Heart right ventricle (tissue), 16 donors: ENCODE measurements at regions not wholly inside any gene's neighbourhood (a gene's known extent, or its start where the extent isn't known, plus 50 kb on each side); places are given as distances from the start of the nearest gene placed in this dataset.

Experiments
- ATAC-seq, 8 donors: fragments of 200-7000 bp; cut with Tn5 transposase; one replicate each; pipeline ENCODE4 v1.9.1; 2020; ENCODE audit warnings: mild to moderate bottlenecking in 8 of 8, moderate library complexity in 8 of 8, moderate number of reproducible peaks in 1 of 8
- DNase-seq, 2 donors: peaks; one replicate each; pipeline ENCODE4 v3.0.0-alpha.2; 2020
- H3K27ac ChIP-seq, 10 donors: fragments of 200-600 bp; sonication (generic) in 2 of 10; one replicate each; pipeline versions ENCODE4 v1.5.0 to v1.8.0; 2020 to 2022; ENCODE audit warnings: mild to moderate bottlenecking in 3 of 10
- H3K27me3 ChIP-seq, 7 donors: fragments of 200-600 bp; one replicate each; pipeline ENCODE4 v1.8.0; 2021 to 2022; ENCODE audit warnings: mild to moderate bottlenecking in 2 of 7
- H3K36me3 ChIP-seq, 9 donors: fragments of 200-600 bp; sonication (generic) in 1 of 9; one replicate each; pipeline versions ENCODE4 v1.5.0 to v1.8.0; 2020 to 2022; ENCODE audit warnings: mild to moderate bottlenecking in 2 of 9
- H3K4me1 ChIP-seq, 9 donors: fragments of 200-600 bp; sonication (generic) in 1 of 9; one replicate each; pipeline versions ENCODE4 v1.5.0 to v1.8.0; 2020 to 2022; ENCODE audit warnings: mild to moderate bottlenecking in 4 of 9
- H3K4me3 ChIP-seq, 10 donors: fragments of 200-600 bp; sonication (generic) in 2 of 10; one replicate each; pipeline versions ENCODE4 v1.5.0 to v1.8.0; 2020 to 2022; ENCODE audit warnings: mild to moderate bottlenecking in 7 of 10, moderate library complexity in 2 of 10
- H3K9me3 ChIP-seq, 11 donors: fragments of 200-600 bp in 10 of 11; sonication (generic) in 2 of 11; one replicate each; pipeline versions ENCODE4 v1.5.0 to v1.8.0; 2013 to 2022; ENCODE audit warnings: mild to moderate bottlenecking in 2 of 11, control low read depth in 1 of 11, moderate library complexity in 1 of 11
- CTCF ChIP-seq, 9 donors: fragments of 200-600 bp; sonication (generic) in 2 of 9; IDR thresholded peaks; one replicate each; pipeline versions ENCODE4 v1.5.0 to v1.8.0; 2021 to 2022; ENCODE audit warnings: antibody characterized with exemption in 9 of 9, mild to moderate bottlenecking in 5 of 9, moderate library complexity in 1 of 9
- WGBS, 2 donors: extraction: QIAGEN DNeasy Blood & Tissue Kit; methylation state at CpG; one replicate each; pipeline ENCODE4 v1.1.7; 2013; ENCODE audit warnings: inconsistent platforms in 1 of 2; 5-methylcytosine and 5-hydroxymethylcytosine counted together
- intact Hi-C, 10 donors: fragments of 100-400 bp; cut with DNase I; formaldehyde crosslinking; loops; one replicate each; pipeline versions ENCODE4 v1.11.1 to v1.14.2; 2022
- donor health status: Arrhythmogenic right ventricular cardiomyopathy.
- donor health status: ischemic (EF 13 %, LVEDD 7.1; RV severe dilation, severe dysfunction).
- donor health status: healthy with polysubstance abuse.
- donor health status: DM: no; HTN: yes; CAD: no.
- donor health status: DM: no; HTN: no; CAD: no.
- donor health status: ischemic (EF 25% LVEDD 6.9; RV normal size, moderate dysfunction).
- donor health status: ischemic (EF 25% LVEDD 5.7; RV mildly dilated, moderate dysfunction).
- donor health status: healthy.
- donor health status: DM: yes; HTN: yes; CAD: no.
- donor health status: Ischemic cardiomyopathy.
- donor health status: ischemic (EF 35%, LVEDD 5.7; RV mildly dilated, moderate dysfunction).
- donor health status: nonischemic (EF 11% LVEDD 7.7; RV severe dilation, severe dysfunction).
- donor health status: DM: yes; HTN: yes; CAD: no.
- donor health status: PGD.
- donor health status: ischemic (EF 29% LVEDD 5.4; RV normal size, mild dysfunction).
- donor health status: nonischemic (EF 23%, LVEDD 6.1; RV moderate dilation, normal function).

- TF ChIP-seq CTCF (IDR thresholded peaks at IDR 0.05): no peak
- H3K27me3 ChIP-seq: no peaks in the 10 kb centered on the region
- intact Hi-C loops: no loop called here
- no peak for DNase-seq
- WGBS, 2 donors: 95 to 100% methylated on average over 1 of the region's 1 CpG
- no peaks in the 10 kb centered on the region for H3K9me3 ChIP-seq
- ATAC-seq: no peak
- no peak overlapping the region for H3K4me3 ChIP-seq
- no peak overlapping the region for H3K27ac ChIP-seq
- no peaks in the 10 kb centered on the region for H3K4me1 ChIP-seq
- no peaks in the 10 kb centered on the region for H3K36me3 ChIP-seq
These were observed 321.8 kb downstream of the HACE1 start for GRCh38 chr6:104537872-104538271.

GRCh38 chr6:104537180-104537579 lies 322.5 kb downstream of the HACE1 start:
- intact Hi-C loops: no loop called here
- TF ChIP-seq CTCF (IDR thresholded peaks at IDR 0.05): no peak
- ATAC-seq: no peak

GRCh38 chr6:104532462-104532861 lies 327.3 kb downstream of the HACE1 start:
- Histone ChIP-seq H3K9me3 (no peaks in the 10 kb centered on the region), H3K36me3 (no peaks in the 10 kb centered on the region), H3K4me3 (no peak overlapping the region), H3K4me1 (peaks cover 0 to 8% (median 0%) of the 10 kb centered on the region in 9 donors), H3K27ac (no peak overlapping the region), H3K27me3 (no peaks in the 10 kb centered on the region)
- ATAC-seq: no peak
- DNase-seq: no peak
- intact Hi-C loops: no loop called here
- no peak for TF ChIP-seq CTCF (IDR thresholded peaks at IDR 0.05)
- 70 to 76% methylated on average over 3 of the region's 3 CpGs for WGBS, 2 donors

More at GRCh38 chr6:104537180-104537579, 322.5 kb downstream of the HACE1 start:
- 74 to 83% methylated on average over 1 of the region's 1 CpG for WGBS, 2 donors
- no peak for DNase-seq
- H3K27me3 ChIP-seq: no peaks in the 10 kb centered on the region
- peaks cover 0 to 5% (median 0%) of the 10 kb centered on the region in 9 donors for H3K4me1 ChIP-seq
- H3K36me3 ChIP-seq: no peaks in the 10 kb centered on the region
- no peaks in the 10 kb centered on the region for H3K9me3 ChIP-seq
- H3K27ac ChIP-seq: no peak overlapping the region
- no peak overlapping the region for H3K4me3 ChIP-seq

GRCh38 chr6:104531646-104532045 lies 328.1 kb downstream of the HACE1 start:
- H3K4me1 ChIP-seq: peaks cover 0 to 12% (median 1%) of the 10 kb centered on the region in 9 donors
- ATAC-seq (peak in 1 of 8 donors; percentile 21), DNase-seq (no peak)
- H3K27me3 ChIP-seq: no peaks in the 10 kb centered on the region
- no peak for TF ChIP-seq CTCF (IDR thresholded peaks at IDR 0.05)
- no peak overlapping the region for H3K27ac ChIP-seq
- no peaks in the 10 kb centered on the region for H3K36me3 ChIP-seq
- intact Hi-C loops: no loop called here
- no peak overlapping the region for H3K4me3 ChIP-seq
- H3K9me3 ChIP-seq: no peaks in the 10 kb centered on the region
- WGBS, 2 donors: 60 to 69% methylated on average over 1 of the region's 1 CpG
